Caco-2 (cell line): ENCODE measurements at regions not wholly inside any gene's neighbourhood (a gene's known extent, or its start where the extent isn't known, plus 50 kb on each side); places are given as distances from the start of the nearest gene placed in this dataset.

Source experiments
- BruUV-seq: library from RNA; stranded (reverse); fragments of 400-500 nt; replicated peaks from 2 replicates; lab custom pipeline; 2021; lab: Mats Ljungman, UMichigan
- CTCF ChIA-PET: fragments of 300-600 bp; sonication (Branson Sonifier 250); formaldehyde crosslinking; loops from one replicate; lab custom pipeline; 2022; ENCODE audit warnings: antibody characterized with exemption; lab: Charles Lee
- POLR2A ChIA-PET: fragments of 300-600 bp; sonication (Branson Sonifier 250); formaldehyde crosslinking; loops from one replicate; lab custom pipeline; 2022; ENCODE audit warnings: antibody characterized with exemption; lab: Charles Lee
- DNase-seq, 2 experiments: peaks; one replicate each; pipeline versions ENCODE4 v3.0.0 to v3.0.0-alpha.2; 2020 to 2022
- H3K27me3 ChIP-seq: replicated peaks from 2 replicates; pipeline ENCODE4 v1.6.0; 2011; ENCODE audit warnings: low read length; ENCODE audit not compliant: control insufficient read depth, insufficient read depth
- H3K36me3 ChIP-seq: 2 replicates; pipeline ENCODE4 v1.5.1; 2011; ENCODE audit warnings: low read length; ENCODE audit not compliant: control insufficient read depth, insufficient read depth
- H3K4me1 ChIP-seq: fragments of 250-450 bp; sonication (Bioruptor Pico); 2 replicates; pipeline ENCODE4 v1.5.1; 2020; ENCODE audit warnings: mild to moderate bottlenecking
- H3K4me3 ChIP-seq: 2 replicates; pipeline ENCODE4 v1.5.1; 2011; ENCODE audit warnings: low read depth, mild to moderate bottlenecking, control low read depth, low read length
- H3K9me3 ChIP-seq: fragments of 250-450 bp; sonication (Bioruptor Pico); 2 replicates; pipeline ENCODE4 v1.5.1; 2020; ENCODE audit warnings: mild to moderate bottlenecking, moderate library complexity
- H3K27ac Mint-ChIP-seq: one replicate; pipeline ENCODE4 v1.8.0; 2022; ENCODE audit warnings: mixed read lengths; ENCODE audit not compliant: unreplicated experiment
- H3K27me3 Mint-ChIP-seq: one replicate; pipeline ENCODE4 v1.8.0; 2022; ENCODE audit warnings: mixed read lengths; ENCODE audit not compliant: insufficient read depth, unreplicated experiment
- H3K36me3 Mint-ChIP-seq: one replicate; pipeline ENCODE4 v1.8.0; 2022; ENCODE audit warnings: mild to moderate bottlenecking, mixed read lengths; ENCODE audit not compliant: insufficient read depth, unreplicated experiment
- H3K4me1 Mint-ChIP-seq: one replicate; pipeline ENCODE4 v1.8.0; 2022; ENCODE audit warnings: low read depth, mixed read lengths; ENCODE audit not compliant: unreplicated experiment
- H3K4me3 Mint-ChIP-seq: one replicate; pipeline ENCODE4 v1.8.0; 2022; ENCODE audit warnings: mild to moderate bottlenecking, moderate library complexity, mixed read lengths; ENCODE audit not compliant: unreplicated experiment
- H3K9me3 Mint-ChIP-seq: one replicate; pipeline ENCODE4 v1.8.0; 2022; ENCODE audit warnings: mixed read lengths; ENCODE audit not compliant: unreplicated experiment
- CTCF ChIP-seq, 2 experiments: fragments of 200-600 bp in 1 of 2; IDR thresholded peaks; 1 replicate in 1 of 2; 2 replicates in 1 of 2; pipeline versions ENCODE4 v1.5.1 to v1.8.0; 2011 to 2022; ENCODE audit warnings: antibody characterized with exemption in 1 of 2, control low read depth in 1 of 2, inconsistent platforms in 1 of 2, low read depth in 1 of 2, low read length in 1 of 2, mild to moderate bottlenecking in 1 of 2, moderate library complexity in 1 of 2; ENCODE audit not compliant: insufficient read depth in 1 of 2, severe bottlenecking in 1 of 2, unreplicated experiment in 1 of 2
- intact Hi-C: fragments of 100-400 bp; cut with micrococcal nuclease; formaldehyde crosslinking; loops from one replicate; pipeline ENCODE4 v1.10.0; 2022; ENCODE audit not compliant: unreplicated experiment

- intact Hi-C loops: no loop called here
- Mint-ChIP-seq H3K27me3 (no peaks in the 10 kb centered on the region), H3K36me3 (no peaks in the 10 kb centered on the region), H3K4me3 (no peak overlapping the region), H3K27ac (no peak overlapping the region), H3K9me3 (no peaks in the 10 kb centered on the region), H3K4me1 (peaks cover 7% of the 10 kb centered on the region)
- Histone ChIP-seq H3K4me1 (no peaks in the 10 kb centered on the region), H3K4me3 (no peak overlapping the region), H3K36me3 (no peaks in the 10 kb centered on the region), H3K27me3 (no peaks in the 10 kb centered on the region), H3K9me3 (no peaks in the 10 kb centered on the region; the same call in 1 of the 2 replicates)
- POLR2A ChIA-PET: no interaction called here
- BruUV-seq: no TSS peak
- no peak for DNase-seq
- no peak for TF ChIP-seq CTCF (IDR thresholded peaks at IDR 0.05; ENCODE audit: insufficient read depth in 1 of 2, low read depth in 1 of 2, low read length in 1 of 2, severe bottlenecking in 1 of 2, unreplicated experiment in 1 of 2)
- CTCF ChIA-PET: no interaction called here
Measured at GRCh38 chr3:24043985-24044384, 98.9 kb downstream of the NR1D2 start.

- no peaks in the 10 kb centered on the region for H3K27me3 Mint-ChIP-seq
- Histone ChIP-seq H3K36me3 (no peaks in the 10 kb centered on the region), H3K27me3 (no peaks in the 10 kb centered on the region), H3K4me3 (no peak overlapping the region), H3K4me1 (no peaks in the 10 kb centered on the region), H3K9me3 (no peaks in the 10 kb centered on the region; the same call in 1 of the 2 replicates)
- no peaks in the 10 kb centered on the region for H3K36me3 Mint-ChIP-seq
- ChIA-PET CTCF (no interaction called here), POLR2A (no interaction called here)
- no peak overlapping the region for H3K4me3 Mint-ChIP-seq
- no peak for DNase-seq
- TF ChIP-seq CTCF (IDR thresholded peaks at IDR 0.05; ENCODE audit: insufficient read depth in 1 of 2, low read depth in 1 of 2, low read length in 1 of 2, severe bottlenecking in 1 of 2, unreplicated experiment in 1 of 2): no peak
- no TSS peak for BruUV-seq
- no peaks in the 10 kb centered on the region for H3K9me3 Mint-ChIP-seq
- no peak overlapping the region for H3K27ac Mint-ChIP-seq
- H3K4me1 Mint-ChIP-seq: peaks cover 7% of the 10 kb centered on the region
- intact Hi-C loops: no loop called here
Measured at GRCh38 chr3:24046214-24046613, 101.1 kb downstream of the NR1D2 start.

GRCh38 chr3:24047513-24047912 is 102.4 kb downstream of the NR1D2 start:
- no peaks in the 10 kb centered on the region for H3K36me3 ChIP-seq
- Mint-ChIP-seq H3K36me3 (no peaks in the 10 kb centered on the region), H3K9me3 (no peaks in the 10 kb centered on the region), H3K27me3 (no peaks in the 10 kb centered on the region), H3K27ac (no peak overlapping the region), H3K4me1 (peaks cover 7% of the 10 kb centered on the region), H3K4me3 (no peak overlapping the region)
- ChIA-PET CTCF (no interaction called here), POLR2A (no interaction called here)
- H3K4me3 ChIP-seq: no peak overlapping the region
- H3K4me1 ChIP-seq: no peaks in the 10 kb centered on the region
- intact Hi-C loops: no loop called here
- TF ChIP-seq CTCF (IDR thresholded peaks at IDR 0.05; ENCODE audit: insufficient read depth in 1 of 2, low read depth in 1 of 2, low read length in 1 of 2, severe bottlenecking in 1 of 2, unreplicated experiment in 1 of 2): no peak
- H3K9me3 ChIP-seq: no peaks in the 10 kb centered on the region; the same call in 1 of the 2 replicates
- H3K27me3 ChIP-seq: no peaks in the 10 kb centered on the region
- DNase-seq: no peak
- BruUV-seq: no TSS peak
